PC-9 (cell line): ENCODE measurements at regions not wholly inside any gene's neighbourhood (a gene's known extent, or its start where the extent isn't known, plus 50 kb on each side); places are given as distances from the start of the nearest gene placed in this dataset.
"Not testable (repeated sequence)": the region's sequence is repeated elsewhere in the genome, so short reads cannot be mapped to it uniquely, and the experiment has no call there.

Source experiments
- BruUV-seq: library from RNA; stranded (reverse); fragments of 400-500 nt; replicated peaks from 2 replicates; lab custom pipeline; 2021; lab: Mats Ljungman, UMichigan
- CTCF ChIA-PET: fragments of 300-600 bp; sonication (Branson Sonifier 250); formaldehyde crosslinking; loops from one replicate; lab custom pipeline; 2022; ENCODE audit warnings: antibody characterized with exemption; lab: Charles Lee
- POLR2A ChIA-PET: fragments of 300-600 bp; sonication (Branson Sonifier 250); formaldehyde crosslinking; loops from one replicate; lab custom pipeline; 2022; ENCODE audit warnings: antibody characterized with exemption; ENCODE audit not compliant: unreplicated experiment; lab: Charles Lee
- DNase-seq, 2 experiments: peaks; one replicate each; pipeline versions ENCODE4 v3.0.0 to v3.0.0-alpha.2; 2015 to 2022; ENCODE audit warnings: mixed read lengths in 1 of 2
- H2AFZ ChIP-seq: fragments of 200-600 bp; sonication (generic); 2 replicates; pipeline ENCODE4 v1.8.1; 2017; ENCODE audit warnings: antibody characterized with exemption
- H3F3A ChIP-seq: fragments of 200-600 bp; sonication (generic); 2 replicates; pipeline ENCODE4 v1.8.1; 2017; ENCODE audit warnings: antibody characterized with exemption, mild to moderate bottlenecking, low read depth; ENCODE audit not compliant: insufficient read depth
- H3K27ac ChIP-seq: fragments of 200-600 bp; sonication (generic); 2 replicates; pipeline ENCODE4 v1.6.1; 2016; ENCODE audit warnings: mixed run types
- H3K27me3 ChIP-seq: fragments of 200-600 bp; sonication (generic); 2 replicates; pipeline ENCODE4 v1.6.1; 2016; ENCODE audit warnings: low read depth, mixed run types; ENCODE audit not compliant: insufficient read depth
- H3K36me3 ChIP-seq: fragments of 200-600 bp; sonication (generic); 2 replicates; pipeline ENCODE4 v1.6.1; 2016; ENCODE audit warnings: low read depth, mixed run types
- H3K4me1 ChIP-seq: fragments of 200-600 bp; sonication (generic); replicated peaks from 2 replicates; pipeline ENCODE4 v1.6.1; 2016; ENCODE audit warnings: mixed run types; ENCODE audit not compliant: insufficient read depth
- H3K4me2 ChIP-seq: fragments of 200-600 bp; sonication (generic); 2 replicates; pipeline ENCODE4 v1.6.1; 2017; ENCODE audit warnings: mixed run types
- H3K4me3 ChIP-seq: fragments of 200-600 bp; sonication (generic); 2 replicates; pipeline ENCODE4 v1.6.1; 2016; ENCODE audit warnings: mixed run types
- H3K79me2 ChIP-seq: fragments of 200-600 bp; sonication (generic); 2 replicates; pipeline ENCODE4 v1.6.1; 2017; ENCODE audit warnings: low read depth, mixed run types
- H3K9me2 ChIP-seq: fragments of 200-600 bp; sonication (generic); 2 replicates; pipeline ENCODE4 v1.8.1; 2017; ENCODE audit warnings: mild to moderate bottlenecking; ENCODE audit not compliant: insufficient read depth
- H3K9me3 ChIP-seq: fragments of 200-600 bp; sonication (generic); 2 replicates; pipeline ENCODE4 v1.8.1; 2016; ENCODE audit warnings: low read depth; ENCODE audit not compliant: insufficient read depth
- H4K20me1 ChIP-seq: fragments of 200-600 bp; sonication (generic); 2 replicates; pipeline ENCODE4 v1.8.1; 2017; ENCODE audit not compliant: insufficient read depth
- CTCF ChIP-seq: fragments of 200-600 bp; sonication (generic); conservative IDR thresholded peaks from 2 replicates; pipeline ENCODE4 v1.6.1; 2017; ENCODE audit warnings: mixed run types, antibody characterized with exemption, mild to moderate bottlenecking, moderate library complexity
- EZH2 ChIP-seq: fragments of 200-600 bp; sonication (generic); IDR thresholded peaks from 2 replicates; pipeline ENCODE4 v1.8.0; 2017; ENCODE audit warnings: antibody characterized with exemption, low read depth
- intact Hi-C: fragments of 100-400 bp; cut with micrococcal nuclease; formaldehyde crosslinking; loops from one replicate; pipeline ENCODE4 v1.10.0; 2022; ENCODE audit not compliant: unreplicated experiment

- CTCF ChIA-PET, result no interaction called here
- no peaks in the 10 kb centered on the region for H3K9me3 ChIP-seq
- intact Hi-C loops, result no loop called here
- no peak overlapping the region for H3K4me3 ChIP-seq
- H3F3A ChIP-seq, result no peaks in the 10 kb centered on the region
- H3K27me3 ChIP-seq, result no peaks in the 10 kb centered on the region
- no peak for TF ChIP-seq EZH2
- TF ChIP-seq CTCF, result peak; percentile 27; the same call in 1 of the 2 replicates
- no peak for DNase-seq
- no peak overlapping the region for H3K4me2 ChIP-seq
- H3K36me3 ChIP-seq, result no peaks in the 10 kb centered on the region
- POLR2A ChIA-PET, result no interaction called here
- no peaks in the 10 kb centered on the region for H3K9me2 ChIP-seq
- no peaks in the 10 kb centered on the region for H3K79me2 ChIP-seq
- BruUV-seq, result no TSS peak
- no peak overlapping the region for H3K27ac ChIP-seq
- no peak overlapping the region for H2AFZ ChIP-seq
- H4K20me1 ChIP-seq, result no peaks in the 10 kb centered on the region
- H3K4me1 ChIP-seq, result no peaks in the 10 kb centered on the region
Measured at GRCh38 chr3:67940210-67940952, 286.0 kb upstream of the SUCLG2 start.

GRCh38 chr3:67937498-67938118 lies 283.2 kb upstream of the SUCLG2 start:
- no peak overlapping the region for H3K4me2 ChIP-seq
- DNase-seq, result no peak
- H4K20me1 ChIP-seq, result no peaks in the 10 kb centered on the region
- H3K27me3 ChIP-seq, result no peaks in the 10 kb centered on the region
- no peak for TF ChIP-seq CTCF
- ChIA-PET POLR2A (interaction anchor here (0.5 kb wide), 1 partner anchor 392 kb away, joined by 7 read pairs; no protein-coding TSS in a partner anchor), CTCF (no interaction called here)
- no peaks in the 10 kb centered on the region for H3K36me3 ChIP-seq
- no peaks in the 10 kb centered on the region for H3F3A ChIP-seq
- H3K9me2 ChIP-seq, result no peaks in the 10 kb centered on the region
- H3K9me3 ChIP-seq, result no peaks in the 10 kb centered on the region
- no peaks in the 10 kb centered on the region for H3K4me1 ChIP-seq
- H3K4me3 ChIP-seq, result no peak overlapping the region
- H2AFZ ChIP-seq, result no peak overlapping the region
- intact Hi-C loops, result no loop called here
- H3K27ac ChIP-seq, result no peak overlapping the region
- BruUV-seq, result no TSS peak
- no peaks in the 10 kb centered on the region for H3K79me2 ChIP-seq

GRCh38 chr3:67930394-67930793 lies 276.0 kb upstream of the SUCLG2 start:
- intact Hi-C loops, H3F3A ChIP-seq, POLR2A ChIA-PET, BruUV-seq, CTCF ChIA-PET, H3K4me1 ChIP-seq, H3K9me3 ChIP-seq, H3K27ac ChIP-seq, H2AFZ ChIP-seq, H3K9me2 ChIP-seq, H3K79me2 ChIP-seq, H4K20me1 ChIP-seq, H3K4me3 ChIP-seq, H3K4me2 ChIP-seq, H3K27me3 ChIP-seq, H3K36me3 ChIP-seq: not testable (repeated sequence)
- DNase-seq, result peak; percentile 6 to 58
